NCI-H1417 treated with DMSO at 0.1 percent for 48 hours (cell line): ENCODE measurements at regions not wholly inside any gene's neighbourhood (a gene's known extent, or its start where the extent isn't known, plus 50 kb on each side); places are given as distances from the start of the nearest gene placed in this dataset.
"Not testable (repeated sequence)": the region's sequence is repeated elsewhere in the genome, so short reads cannot be mapped to it uniquely, and the experiment has no call there.

Experiments
- DNase-seq: peaks from one replicate; lab custom pipeline; 2025; lab: John Stamatoyannopoulos, UW

DNA sequence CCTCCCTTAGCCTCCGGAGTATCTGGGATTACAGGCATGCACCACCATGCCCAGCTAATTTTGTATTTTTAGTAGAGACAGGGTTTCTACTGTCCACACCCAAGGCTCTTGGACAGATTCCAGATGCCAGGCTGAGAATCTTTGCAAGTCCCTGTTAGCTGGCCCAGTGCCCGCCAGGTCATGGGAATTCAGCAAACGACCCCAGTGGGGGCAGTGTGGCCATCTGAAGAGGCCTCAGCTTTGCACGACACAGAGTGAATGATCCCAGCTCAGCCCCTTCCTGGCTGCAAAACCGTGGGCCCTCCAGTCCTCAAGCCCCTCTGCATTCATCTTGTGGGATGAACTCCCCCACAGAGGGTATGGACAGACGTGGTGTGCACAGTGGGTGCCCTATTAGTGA lies 179.5 kb upstream of the ID2 start:
- DNase-seq = no peak

DNA sequence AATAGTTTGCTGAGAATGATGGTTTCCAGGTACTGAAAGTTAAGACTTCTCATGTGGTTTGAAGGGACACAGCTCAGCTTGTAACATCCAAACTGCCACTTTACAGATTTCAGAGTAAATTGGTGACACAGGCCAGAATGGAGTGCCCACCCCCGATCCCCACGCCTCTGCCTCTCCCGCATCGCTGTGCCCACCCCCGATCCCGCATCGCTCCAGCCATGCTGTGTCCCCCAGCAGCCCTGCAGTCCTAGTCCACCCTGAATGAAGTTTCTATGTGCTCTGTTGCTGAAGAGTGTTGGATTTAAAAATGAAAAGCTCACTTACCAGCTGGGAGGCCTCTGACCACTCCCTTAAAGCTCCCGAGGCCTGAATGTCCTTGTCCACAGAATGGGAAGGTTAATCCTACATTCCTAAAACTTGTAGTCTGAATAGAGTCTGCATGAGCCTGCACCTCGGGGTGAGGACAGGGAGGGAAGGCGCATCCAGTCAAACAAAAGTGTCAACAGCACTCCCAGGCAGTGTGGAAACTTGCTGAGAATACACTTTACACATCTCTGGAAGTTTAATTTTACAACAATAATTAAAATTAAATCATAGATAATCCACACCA lies 176.4 kb upstream of the ID2 start:
- no peak for DNase-seq

DNA sequence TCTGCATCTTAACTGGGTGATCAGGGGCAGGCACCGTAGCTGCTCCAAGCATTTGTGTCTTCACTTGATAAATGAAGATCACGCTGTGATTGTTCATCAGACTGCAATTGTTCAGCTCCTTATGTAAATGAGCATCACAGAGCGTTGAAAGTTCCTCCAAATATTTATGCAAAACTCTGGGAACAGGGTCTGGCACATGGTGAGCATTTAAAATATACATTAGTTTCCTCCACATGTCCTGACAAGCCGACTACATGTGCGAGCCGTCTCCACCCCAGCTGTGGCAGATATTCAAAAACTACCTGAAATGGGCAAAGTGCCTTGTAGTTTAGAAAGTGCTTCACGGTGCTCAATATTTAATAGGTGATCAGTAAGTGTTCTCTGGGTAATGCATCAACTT lies 175.1 kb upstream of the ID2 start:
- no peak for DNase-seq

DNA sequence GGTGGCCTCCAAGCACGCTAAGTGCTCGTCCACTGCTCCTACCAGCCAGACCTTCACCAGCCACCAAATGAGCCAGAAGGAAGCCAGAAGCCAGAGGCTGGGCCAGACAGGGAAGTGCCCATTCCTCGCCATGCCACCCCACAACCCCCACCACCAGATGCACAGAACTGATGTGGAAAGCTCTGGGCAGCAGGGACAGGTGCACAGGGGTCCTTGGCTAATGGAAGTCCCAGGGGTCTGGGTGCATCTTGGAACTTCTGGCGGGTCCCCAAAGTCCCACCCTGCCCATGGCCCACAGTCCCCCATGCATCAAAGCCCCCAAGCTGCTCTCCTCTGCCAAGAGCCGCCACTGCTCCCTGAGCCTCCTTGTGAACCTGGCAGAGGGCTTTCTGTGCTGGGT lies 173.1 kb upstream of the ID2 start:
- no peak for DNase-seq

DNA sequence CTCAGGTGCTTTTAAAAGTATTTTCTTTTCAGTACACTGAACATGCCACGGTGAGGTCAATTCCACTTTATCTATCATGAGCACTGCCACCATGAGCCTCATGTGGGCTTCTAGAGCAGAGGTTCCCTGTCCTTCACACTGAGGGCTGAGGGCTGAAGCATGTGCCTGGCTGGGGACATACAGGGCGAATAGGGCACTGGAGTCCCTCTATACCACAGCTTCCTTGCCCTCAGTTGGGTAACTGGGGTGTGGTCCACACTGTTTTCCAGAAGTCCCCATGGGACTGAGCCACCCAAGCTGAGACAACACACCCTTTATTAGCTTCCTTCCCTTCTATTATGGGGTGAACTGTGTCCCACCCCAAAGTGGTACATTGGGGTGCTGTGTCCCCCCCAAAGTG lies 172.2 kb upstream of the ID2 start:
- no peak for DNase-seq

- DNase-seq = not testable (repeated sequence)
Observed at GRCh38 chr2:8510055-8510454, 171.8 kb upstream of the ID2 start.

DNA sequence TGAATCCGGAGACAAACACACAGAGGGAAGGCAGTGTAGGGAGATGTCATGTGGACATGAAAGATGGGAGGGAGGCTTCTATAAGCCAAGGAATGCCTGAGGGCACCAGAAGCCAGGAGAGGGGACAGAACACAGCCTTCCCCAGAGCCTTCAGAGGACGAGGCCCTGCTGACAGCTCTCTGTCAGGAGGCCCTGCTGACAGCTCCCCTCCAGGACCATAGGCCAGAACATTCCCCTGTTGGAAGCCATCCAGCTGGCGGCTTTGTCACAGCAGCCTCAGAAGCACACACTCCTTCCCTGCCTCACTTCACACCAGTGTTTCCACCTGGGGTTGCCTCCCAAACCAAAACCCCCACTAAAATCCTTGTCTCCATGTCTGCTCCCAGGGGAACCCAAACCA lies 171.3 kb upstream of the ID2 start:
- no peak for DNase-seq

GRCh38 chr2:8511868-8512612 lies 169.8 kb upstream of the ID2 start:
- no peak for DNase-seq

- no peak for DNase-seq
Observed at GRCh38 chr2:8513601-8514273, 168.1 kb upstream of the ID2 start.

- no peak for DNase-seq
Observed at GRCh38 chr2:8514274-8514662, 167.6 kb upstream of the ID2 start.

DNA sequence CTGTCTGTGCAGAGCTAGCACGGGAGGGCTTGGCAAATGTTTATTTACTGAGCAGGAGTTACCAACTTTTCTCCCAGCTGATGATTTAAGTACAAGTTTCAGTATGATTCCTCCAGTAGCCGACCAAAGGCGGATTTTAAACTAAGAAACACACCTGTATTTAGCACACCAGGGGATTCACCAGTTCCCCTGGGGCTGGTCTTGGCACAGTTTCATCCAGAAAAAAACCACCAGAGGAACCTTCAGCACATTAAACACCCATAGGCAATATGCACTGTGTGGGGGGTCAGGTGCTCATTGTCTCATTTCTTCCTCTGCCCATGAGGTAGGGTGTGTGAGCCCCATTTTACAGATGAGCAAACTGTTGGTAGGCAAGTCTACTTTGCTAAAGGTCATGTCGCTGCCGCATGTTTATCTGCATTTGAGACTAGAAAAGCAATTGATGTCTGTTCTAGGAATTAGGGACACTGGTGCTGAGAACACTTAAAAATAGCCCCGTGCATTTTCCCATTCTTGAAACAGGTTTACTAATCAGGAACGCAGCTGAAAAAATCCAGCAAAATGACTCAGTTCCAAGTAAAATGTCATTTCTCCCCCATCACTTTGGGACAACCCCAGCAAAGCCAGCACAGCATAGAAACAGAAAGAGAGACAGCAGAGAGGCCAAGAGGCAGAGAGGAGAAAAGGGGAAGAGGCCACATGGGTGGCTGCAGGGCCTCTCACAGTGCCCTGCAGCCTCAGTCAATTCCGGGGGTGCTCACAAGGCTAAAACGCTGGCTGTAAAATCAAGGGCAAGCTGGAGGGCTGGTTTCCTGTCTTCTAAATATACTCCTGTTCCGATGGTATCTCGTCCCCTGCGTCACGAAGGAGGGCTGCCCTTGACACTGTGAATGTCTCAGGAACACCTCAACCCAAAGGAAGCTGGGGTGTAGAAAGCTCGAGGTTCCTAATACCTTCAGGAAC lies 166.8 kb upstream of the ID2 start:
- DNase-seq = no peak

GRCh38 chr2:8515864-8516533 lies 165.9 kb upstream of the ID2 start:
- DNase-seq = peak; percentile 46

- no peak for DNase-seq
Observed at GRCh38 chr2:8517850-8518498, 163.9 kb upstream of the ID2 start.

DNA sequence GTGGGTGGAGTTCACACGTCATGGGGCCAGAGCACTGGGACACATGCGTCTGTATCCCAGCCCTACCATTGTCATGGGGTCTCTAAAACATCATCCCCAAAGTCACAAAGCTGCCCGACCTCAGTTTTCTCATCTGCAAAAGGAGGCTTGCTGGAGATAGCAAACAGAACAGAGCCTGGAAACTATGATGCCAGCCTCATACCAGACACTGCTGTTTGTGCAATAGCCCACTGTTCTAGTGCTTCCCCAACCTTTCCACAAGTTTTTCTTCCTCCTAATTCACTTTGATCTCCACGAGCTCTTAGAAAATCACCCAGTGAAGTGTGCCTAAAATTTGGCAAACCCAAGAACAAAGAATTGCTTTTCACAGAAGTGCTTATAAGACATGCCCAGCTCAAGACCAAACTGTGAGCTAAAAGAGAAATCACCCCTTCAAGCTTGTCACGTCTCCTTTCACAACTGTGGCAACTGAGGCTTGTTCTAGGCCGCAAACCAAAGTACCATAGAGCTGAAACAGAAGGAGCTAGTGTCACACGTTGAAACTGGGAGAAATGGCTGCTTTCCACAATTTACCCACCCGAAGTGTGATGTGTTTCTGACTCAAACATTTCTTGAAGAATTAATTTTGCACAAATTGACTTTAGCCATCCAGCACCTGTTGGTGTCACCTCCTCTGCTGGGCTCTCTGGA lies 162.7 kb upstream of the ID2 start:
- DNase-seq = no peak

GRCh38 chr2:8520791-8521344 lies 161.0 kb upstream of the ID2 start:
- no peak for DNase-seq

DNA sequence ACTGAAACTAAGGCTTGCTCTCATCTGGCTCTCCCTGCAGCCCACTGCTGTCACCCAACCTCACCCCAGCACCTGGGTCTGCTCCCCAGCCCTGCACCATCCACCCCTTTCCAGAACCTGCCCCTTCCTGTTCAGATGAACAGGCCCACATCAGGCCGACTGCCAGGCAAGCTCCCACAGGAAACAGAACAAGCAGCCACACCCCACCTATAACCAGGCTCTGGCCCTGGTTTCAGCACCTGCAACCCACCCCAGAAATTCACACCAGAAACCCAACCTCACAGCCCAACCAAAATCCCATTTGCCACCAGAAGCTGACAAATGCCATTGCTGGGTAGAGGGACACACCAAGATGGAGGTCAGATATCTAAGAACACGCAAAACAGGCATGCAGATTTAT lies 159.2 kb upstream of the ID2 start:
- no peak for DNase-seq

GRCh38 chr2:8524388-8524787 lies 157.5 kb upstream of the ID2 start:
- no peak for DNase-seq

- no peak for DNase-seq
Observed at GRCh38 chr2:8524823-8525222, 157.0 kb upstream of the ID2 start.

GRCh38 chr2:8525236-8525581 lies 156.6 kb upstream of the ID2 start:
- DNase-seq = no peak
